ENCODE measurements at regions not wholly inside any gene's neighbourhood (a gene's known extent, or its start where the extent isn't known, plus 50 kb on each side); places are given as distances from the start of the nearest gene placed in this dataset.
"Not testable (repeated sequence)": the region's sequence is repeated elsewhere in the genome, so short reads cannot be mapped to it uniquely, and the experiment has no call there.

DNA sequence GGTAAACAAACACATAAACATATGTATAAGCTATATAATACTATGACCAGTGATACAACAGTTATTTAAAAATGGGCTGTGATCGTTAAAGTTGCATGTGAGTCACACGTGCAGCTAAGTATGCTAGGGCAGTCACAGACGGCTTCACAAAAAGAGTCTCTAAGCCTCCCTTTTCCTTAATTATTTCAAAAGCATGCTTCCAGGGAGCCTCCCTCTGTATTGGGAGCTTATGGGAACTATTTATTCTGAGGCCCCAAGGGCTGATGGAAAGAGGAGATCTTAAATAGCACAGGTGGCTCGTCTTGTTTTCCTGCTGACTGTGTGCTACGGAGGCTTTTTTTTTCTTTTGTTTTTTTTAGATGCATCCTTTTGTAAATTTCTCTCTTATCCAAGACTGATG is 94.3 kb downstream of the ADCYAP1 start:
- no peak for DNase-seq

DNA sequence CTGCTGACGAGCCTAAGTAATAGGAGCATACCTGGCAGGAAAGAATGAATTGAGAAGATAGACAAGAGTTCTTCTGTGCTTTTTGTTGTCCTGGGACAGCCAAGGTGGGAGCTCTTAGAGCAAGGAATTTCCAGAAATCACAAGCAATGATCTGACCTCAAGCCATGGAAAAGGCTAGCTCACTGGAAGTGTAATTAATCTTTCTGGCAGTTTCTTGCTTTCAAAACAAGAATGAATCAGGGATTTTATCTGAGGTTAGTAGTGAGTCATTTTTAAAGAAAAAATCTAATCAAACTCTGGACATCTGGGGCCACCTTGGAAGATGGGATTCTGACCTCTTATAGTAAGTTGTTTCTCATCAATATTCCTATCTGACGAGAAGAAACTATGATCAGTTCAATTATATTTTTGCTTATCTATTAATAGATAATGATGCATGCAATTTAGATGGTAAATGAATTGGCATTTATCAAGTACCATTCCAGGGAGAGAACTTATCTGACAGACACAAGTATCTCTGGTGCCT is 98.0 kb downstream of the ADCYAP1 start:
- no peak for DNase-seq

DNA sequence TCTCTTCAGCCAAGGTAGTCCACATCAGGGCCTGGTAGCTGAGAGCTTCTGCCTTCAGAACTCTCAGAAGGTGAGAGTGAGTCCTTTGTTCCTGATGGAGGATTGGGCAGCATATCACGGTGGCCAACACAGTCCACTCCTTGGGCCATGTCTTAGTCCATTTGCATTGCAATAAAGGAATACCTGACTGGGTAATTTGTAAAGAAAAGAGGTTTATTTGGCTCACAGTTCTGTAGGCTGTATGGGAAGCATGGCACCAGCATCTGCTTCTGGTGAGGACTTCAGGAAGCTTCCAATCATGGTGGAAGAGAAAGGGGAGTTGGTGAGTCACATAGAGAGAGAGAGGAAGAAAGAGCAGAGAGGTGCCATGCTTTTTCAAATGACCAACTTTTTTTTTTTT is 98.8 kb downstream of the ADCYAP1 start:
- DNase-seq: no peak

DNA sequence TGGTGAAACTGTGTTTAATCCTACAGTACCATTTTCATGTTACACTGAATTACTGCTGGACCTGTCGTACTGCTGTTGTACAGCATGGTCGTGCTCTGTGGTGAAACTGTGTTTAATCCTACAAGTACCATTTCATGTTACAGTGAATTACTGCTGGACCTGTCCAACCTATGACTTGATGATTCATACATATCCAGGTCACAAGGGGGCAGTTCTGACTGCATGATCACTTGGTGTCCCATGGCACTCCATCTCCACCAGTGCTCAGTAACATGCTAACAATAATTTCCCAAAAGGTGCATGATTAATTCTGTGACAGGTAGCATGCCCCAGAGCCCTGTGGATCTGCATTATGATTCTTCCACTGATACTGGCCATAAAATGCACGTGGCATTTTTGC is 101.6 kb downstream of the ADCYAP1 start:
- no peak for DNase-seq

DNA sequence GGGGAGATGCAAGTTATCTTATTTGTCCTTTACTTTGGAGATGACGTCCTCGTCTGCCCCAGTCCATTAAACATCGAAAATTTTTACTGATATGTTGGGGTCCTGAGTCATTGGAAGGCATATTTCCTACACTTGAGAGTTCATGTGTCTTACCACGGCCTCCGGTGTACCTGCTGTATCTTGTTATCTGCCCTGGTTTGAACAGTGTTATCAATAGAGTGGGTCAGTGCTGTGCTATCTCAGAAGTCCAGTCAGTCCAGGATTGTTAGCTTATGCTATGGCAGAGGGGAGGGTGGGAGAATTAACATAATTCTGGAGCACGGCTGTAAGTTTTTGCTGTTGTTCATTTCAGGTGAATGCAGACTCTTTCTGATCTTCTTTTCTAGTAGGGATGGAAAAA is 102.3 kb downstream of the ADCYAP1 start:
- DNase-seq: no peak

DNA sequence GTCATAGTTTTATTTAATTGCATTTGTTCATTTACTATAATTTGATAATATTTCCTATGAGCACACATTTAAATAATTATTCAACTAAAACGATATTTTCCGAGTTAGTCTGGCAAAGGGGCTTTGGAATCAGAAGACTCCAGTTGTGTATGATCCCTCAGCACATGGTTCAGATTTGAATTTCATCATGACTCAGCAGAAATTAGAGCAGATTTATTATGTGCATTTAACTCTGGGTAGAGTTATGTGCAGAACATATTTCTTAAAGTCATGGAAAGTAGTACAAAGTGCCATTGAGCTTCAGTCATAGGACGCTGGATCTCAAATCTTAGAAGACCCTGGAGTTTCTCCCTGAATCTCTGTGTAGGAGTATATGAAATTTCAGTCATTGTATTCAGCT is 106.7 kb downstream of the ADCYAP1 start:
- DNase-seq: no peak

DNA sequence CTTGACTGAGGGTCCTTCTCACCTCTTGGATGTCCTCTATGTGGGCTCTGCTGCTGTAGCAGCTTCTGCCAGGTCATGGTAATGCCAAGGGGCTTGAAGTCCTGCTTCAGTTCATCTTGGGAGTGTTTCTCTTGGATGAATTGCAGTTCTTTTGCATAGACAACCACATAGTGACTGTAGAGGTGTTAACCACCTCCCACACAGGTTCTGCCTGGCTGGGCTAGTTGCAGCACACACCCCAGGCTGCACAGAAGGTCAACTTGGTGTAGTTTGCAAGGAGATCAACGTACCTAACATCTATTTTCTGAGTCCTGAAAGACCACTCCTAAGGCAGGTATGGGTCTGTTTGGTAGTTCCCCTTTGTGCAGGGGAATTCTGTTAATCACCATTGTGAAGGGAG is 108.1 kb downstream of the ADCYAP1 start:
- DNase-seq: no peak

DNA sequence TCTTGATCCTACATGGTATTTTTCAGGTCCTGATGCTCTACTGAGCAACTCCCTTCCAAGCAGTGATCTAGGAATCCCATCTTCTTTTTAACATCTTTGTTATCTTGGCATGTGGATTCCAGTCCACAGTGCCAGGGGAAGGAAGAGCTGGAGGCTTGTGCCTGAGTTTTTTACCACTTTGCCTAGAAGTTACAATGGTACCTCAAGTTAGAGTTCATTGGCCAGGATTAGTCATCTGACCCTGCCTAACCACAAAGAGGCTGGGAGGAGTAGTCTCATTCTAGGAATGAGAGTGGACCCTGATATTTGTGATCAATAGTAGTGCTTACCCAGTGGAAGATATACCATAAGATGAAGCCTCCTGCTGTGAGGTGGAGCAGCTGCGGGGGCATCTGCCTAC is 109.3 kb downstream of the ADCYAP1 start:
- no peak for DNase-seq

DNA sequence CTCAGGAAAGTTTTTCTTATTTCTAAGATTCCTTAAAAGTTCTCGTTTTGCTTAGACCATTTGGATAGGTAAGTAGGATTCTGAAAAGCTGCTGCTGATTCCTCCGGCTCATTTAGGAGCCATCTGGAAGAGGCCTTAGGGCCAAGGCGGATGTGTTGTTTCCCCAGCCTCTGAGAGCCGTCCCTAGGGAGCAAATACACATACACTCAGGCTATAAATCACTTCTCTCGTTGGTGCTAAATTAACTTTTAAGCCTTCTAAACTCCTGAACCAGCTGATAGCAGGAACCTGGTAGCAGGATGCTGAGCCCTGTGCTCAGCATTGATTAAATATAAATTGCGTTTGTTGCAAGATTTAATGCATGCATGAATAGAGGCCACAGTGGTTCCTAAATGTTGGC is 109.8 kb downstream of the ADCYAP1 start:
- no peak for DNase-seq

DNA sequence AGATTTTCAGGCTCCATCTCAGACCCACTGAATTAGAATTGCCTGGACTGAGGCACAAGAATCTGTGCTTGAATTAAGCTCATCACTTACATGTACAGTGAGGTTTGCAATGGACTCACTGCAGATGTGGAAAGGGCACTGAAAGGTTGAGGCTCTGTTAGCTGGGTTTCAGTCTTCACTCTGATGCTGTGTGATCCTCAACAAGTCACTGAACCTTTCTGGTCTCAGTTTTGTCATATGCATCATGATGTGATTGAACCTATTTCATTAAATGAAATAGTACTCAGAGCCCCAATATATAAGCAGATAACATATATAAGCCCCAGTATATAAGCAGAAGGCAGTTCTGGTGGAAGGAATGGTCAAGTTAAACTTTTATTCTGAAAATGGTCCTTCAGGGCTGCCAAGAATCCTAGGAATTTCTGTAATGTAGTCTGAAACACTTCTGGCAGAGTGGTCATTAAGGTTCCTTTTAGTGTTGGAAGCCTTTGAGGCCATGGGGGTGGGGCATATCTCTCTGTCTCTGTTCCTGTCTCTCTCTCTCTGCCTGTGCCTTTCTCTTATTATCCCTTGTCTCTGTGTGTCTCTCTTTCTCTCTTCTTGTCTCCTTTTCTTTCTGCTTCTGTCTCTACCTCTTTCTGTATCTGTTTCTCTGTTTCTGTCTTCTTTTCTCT is 110.4 kb downstream of the ADCYAP1 start:
- DNase-seq: no peak

DNA sequence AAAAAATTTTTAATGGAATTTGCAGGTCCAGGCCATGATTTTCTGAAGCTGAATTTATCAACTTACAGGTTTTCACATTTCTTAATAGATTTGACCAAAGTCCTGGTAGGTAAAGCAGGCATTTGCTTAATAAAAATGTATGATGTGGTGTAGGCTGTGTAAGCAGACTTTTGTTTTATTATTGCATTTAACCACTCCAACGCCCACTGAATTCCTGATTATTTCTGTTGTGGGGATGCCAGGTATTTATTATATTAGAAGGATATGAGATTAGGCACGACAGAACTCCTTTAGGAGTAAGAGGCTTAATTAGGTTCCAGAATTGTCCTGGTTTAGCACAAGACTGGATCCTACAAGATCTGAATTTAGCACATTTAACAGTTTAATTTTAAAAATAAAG is 111.1 kb downstream of the ADCYAP1 start:
- DNase-seq: no peak

DNA sequence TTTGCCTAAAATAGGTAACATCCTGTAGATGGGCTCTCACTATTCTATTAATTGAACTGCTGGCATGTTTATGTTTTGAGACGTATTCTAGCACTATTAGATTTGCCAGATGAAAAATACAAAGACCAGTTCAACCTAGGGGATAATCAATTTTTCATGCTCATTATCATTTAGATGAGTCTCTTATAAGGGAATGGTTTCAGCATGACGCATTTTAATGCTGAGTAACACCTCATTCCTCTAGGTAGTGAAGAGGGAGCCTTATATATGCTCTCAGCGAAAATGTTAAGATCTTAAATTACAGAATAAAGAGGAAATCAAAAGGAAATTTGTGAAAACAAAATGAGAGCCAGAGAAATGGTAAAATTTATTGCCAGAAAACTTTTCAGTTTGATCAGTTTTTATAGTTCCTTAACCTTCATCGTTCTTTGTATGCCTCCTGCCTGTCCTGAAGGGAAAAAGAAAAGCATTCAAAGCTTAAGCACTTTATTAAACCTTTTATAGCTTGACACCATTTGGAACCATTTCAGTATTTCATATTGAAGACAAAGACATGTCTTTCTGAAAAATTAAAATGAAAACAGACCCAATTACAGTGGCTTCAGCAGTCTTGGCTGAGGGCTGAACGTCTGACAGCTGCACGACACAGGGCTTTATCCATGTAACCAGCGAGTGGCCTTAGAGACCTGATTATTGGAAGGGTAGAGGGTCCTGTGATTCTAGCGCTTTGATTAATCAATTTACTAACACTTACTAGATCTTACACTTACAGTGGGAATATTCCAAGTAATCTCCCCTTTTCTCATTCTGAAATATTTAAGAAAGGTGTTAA is 112.8 kb downstream of the ADCYAP1 start:
- DNase-seq: no peak

DNA sequence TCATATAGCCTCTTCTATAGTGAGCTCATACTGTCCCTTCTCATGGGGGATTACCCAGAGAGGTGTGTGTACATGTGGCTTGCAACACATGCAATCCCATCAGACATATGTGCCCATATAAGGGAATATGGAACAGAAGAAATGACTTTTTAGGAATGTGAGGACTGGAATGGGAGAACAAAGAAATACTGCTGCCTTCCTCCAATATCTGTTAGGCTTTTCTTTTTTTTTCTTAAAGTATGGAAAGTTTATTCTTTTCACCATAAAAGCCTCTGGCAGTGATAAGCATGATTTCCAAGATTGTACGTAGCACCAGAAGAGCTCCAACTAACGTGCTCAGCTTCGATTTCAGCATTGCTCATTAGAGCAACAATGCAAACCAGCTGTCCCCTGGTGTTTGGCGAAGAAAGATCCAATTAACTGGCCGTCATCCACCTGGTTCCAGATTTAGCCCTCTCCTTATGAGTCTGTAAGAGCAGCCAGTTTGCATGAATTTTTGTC is 113.6 kb downstream of the ADCYAP1 start:
- DNase-seq: no peak

DNA sequence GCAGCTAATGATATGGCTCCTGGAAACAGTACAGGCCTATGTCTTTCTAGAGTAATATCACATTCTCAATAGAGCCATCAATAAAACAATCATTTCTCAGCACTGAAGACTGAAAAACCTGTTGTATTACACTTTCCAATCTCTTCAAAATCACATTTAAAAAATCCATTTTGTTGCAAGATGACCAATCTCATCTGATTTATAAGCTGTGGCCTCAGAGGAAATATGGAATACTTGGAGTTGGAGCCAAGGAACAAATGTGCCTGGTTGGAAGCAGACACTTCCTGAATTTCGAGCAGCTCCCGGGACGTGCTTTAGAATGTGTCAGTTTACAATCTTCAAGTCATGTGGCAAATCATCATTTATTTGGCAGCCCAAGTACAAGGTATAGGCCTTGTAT is 114.5 kb downstream of the ADCYAP1 start:
- DNase-seq: no peak

DNA sequence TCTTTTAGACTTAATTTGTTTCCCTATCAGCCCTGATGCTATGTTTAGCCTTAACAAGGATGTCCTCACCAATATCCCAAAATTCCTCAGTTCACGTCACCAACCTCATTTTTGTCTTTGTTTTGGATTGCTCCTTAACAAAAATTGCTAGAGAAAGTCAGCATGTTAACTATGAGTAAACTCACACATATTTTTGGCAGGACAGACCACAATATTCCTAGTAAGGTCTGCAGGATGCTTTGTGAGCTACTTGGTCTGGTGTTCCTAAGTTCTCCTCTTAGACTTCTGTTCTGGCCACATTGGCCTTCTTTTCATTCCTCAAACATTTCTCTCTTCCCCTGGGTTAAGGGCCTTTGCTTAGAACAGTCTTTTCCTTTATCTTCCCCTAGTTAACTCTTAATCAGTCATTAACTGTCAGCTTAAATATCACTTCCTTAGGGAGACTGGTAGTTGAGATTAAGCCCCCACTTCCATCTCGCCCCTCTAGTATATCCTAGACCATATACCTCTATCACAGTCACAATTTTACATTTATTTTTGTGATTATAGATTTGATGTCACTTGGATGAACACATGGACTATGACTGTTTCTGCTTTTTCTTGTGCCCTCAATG is 116.2 kb downstream of the ADCYAP1 start:
- DNase-seq: no peak

DNA sequence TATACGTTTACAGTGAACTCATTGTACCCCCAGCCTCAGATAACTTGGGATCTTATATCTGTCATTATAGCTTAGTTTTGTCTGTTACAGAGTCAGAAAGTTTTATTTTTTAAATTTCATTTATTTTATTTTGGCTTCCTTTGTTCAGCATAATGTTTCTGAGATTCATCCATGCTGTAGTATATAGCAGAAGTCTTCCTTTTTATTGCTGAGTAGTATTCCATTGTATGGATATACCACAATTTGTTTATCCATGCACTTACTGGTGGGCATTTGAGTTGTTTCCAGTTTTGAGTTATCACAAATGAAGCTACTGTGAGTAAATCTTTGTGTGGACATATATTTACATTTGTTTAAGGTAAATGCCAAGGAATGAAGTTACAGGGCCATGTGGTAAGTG is 122.3 kb downstream of the ADCYAP1 start:
- no peak for DNase-seq

DNA sequence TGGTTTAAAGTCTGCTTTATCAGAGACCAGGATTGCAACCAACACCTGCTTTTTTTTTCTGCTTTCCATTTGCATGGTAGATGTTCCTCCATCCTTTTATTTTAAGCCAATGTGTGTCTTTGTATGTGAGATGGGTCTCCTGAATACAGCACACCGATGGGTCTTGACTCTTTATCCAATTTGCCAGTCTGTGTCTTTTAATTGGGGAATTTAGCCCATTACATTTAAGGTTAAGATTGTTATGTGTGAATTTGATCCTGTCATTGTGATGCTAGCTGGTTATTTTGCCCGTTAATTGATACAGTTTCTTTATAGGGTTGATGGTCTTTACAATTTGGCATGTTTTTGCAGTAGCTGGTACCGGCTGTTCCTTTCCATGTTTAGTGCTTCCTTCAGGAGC is 128.4 kb downstream of the ADCYAP1 start:
- DNase-seq: not testable (repeated sequence)

DNA sequence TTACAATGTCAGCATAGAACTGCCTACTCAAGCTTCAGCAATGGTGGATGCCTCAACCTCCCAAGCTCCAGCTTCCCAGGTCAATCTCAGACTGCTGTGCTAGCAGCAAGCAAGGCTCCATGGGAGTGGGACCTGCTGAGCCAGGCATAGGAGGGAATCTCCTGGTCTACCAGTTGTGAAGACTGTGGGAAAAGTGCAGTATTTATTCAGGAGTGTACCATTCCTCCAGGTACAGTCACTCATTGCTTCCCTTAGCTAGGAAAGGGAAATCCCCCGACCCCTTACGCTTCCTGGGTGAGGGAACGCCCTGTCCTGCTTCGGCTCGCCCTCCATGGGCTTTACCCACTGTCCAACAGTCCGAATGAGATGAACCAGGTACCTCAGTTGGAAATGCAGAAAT is 130.3 kb downstream of the ADCYAP1 start:
- DNase-seq: no peak

DNA sequence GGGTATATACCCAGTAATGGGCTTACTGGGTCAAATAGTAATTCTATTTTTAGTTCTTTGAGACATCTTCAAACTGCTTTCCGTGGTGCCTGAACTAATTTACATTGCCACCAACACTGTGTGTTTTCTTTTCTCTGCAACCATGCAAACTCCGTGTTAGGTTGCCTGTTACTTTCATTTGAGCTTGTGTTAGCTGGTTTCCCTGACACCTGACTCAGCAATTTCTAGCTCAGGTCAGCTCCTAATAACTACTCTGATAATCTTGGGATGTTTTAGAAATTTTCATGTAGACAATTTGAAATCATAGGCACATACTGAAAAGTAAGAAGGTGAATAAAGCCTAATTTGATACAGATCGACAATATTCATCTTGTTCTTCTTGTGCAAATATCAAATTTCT is 132.3 kb downstream of the ADCYAP1 start:
- DNase-seq: peak; percentile 4

DNA sequence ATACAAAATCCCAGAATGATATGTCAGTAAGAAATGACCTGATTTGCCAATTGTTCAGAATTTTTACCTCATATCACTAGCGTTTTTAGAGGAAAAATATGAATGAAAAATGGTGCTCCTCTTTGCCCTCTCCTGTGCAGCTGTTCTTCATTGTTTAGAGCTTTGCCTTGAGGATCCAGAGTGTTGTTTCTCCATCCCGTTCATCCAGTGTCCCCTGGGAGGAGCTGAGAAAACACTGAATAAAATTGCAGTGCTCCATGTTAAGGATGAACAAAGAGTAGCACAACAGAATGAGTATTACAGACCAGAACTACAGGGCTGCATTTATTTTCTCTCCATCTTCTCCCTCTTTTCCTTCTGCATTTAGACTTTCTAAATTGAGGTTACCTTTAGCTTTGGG is 133.1 kb downstream of the ADCYAP1 start:
- no peak for DNase-seq

DNA sequence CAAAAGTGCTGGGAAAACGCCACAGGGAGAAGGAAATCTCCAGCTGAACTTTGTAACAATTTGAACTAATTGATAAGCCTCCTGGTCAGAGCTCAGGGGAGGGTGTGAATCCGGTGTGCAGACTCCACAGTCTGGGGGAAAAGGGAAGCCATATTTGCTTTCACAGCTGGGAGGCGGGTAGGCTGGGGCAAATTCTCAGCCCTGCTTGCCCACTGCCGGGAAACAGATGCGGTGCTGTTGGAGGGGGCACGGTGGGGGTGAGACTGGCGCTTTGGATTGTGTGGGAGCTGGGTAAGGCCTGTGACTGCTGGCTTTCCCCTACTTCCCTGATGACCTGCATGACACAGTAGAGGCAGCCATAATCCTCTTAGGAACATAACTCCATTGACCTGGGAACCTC is 134.8 kb downstream of the ADCYAP1 start:
- no peak for DNase-seq

DNA sequence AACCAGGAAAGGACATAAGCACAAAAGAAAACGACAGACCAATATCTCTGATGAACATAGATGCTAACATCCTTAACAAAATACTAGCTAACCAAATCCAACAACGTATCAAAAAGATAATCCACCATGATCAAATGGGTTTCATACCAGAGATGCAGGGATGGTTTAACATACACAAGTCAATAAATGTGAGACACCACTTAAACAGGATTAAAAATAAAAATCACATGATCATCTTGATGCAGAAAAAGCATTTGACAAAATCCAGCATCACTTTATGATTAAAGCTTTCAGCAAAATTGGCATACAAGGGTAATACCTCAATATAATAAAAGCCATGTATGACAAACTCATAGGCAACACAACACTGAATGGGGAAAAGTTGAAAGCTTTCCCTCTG is 138.4 kb downstream of the ADCYAP1 start:
- not testable (repeated sequence) for DNase-seq

DNA sequence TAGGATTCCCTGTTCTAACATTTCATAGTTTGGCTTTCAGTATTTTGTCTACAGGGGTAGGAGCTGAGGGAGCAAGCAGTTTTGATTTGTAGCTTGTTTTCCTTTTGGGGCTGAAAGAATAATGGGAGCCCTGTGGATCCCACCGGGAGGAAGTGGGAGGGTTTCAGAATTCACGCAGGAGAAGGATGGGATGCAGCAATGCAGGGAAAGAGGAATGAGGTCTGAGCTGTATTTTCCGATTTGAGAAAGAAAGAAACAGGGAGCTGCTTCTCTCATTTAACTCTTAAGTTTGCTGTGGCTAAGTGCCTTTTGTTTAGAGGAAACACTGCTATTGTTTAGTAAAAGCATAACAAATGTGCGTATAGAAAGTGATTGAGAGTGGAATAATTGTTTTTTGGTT is 141.0 kb downstream of the ADCYAP1 start:
- DNase-seq: no peak

DNA sequence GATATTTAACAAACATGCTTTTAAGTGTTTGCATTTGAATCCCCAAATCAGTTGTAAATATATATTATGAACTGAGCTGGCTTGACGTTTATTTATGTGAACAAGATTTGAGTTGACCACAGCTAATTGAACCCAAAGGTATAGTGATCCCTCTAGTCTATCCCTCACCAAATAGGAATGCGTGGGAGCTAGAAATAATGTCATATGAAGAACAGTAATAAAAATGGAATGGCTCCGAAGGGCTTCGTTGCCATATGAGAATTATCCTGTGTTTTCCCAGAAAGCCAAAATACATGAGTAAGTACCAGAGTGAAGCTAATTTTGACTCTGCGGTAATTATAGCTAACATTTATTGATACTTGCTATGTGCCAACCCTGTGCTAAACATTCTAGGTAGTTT is 142.7 kb downstream of the ADCYAP1 start:
- no peak for DNase-seq

Measured in RPMI8226 (cell line).